HCT116 (cell line): ENCODE measurements at regions not wholly inside any gene's neighbourhood (a gene's known extent, or its start where the extent isn't known, plus 50 kb on each side); places are given as distances from the start of the nearest gene placed in this dataset.

Experiments used
- CBX3 ChIP-seq: IDR thresholded peaks from 2 replicates; pipeline ENCODE4 v1.6.1; 2012; ENCODE audit warnings: low read depth
- CTCF ChIP-seq, 3 experiments: fragments of 200-600 bp in 1 of 3; sonication (generic) in 1 of 3; IDR thresholded peaks in 2 of 3; conservative IDR thresholded peaks in 1 of 3; 2 replicates each; pipeline ENCODE4 v1.5.1; 2012 to 2017; ENCODE audit warnings: low read depth in 2 of 3, low read length in 2 of 3, antibody characterized with exemption in 1 of 3, borderline replicate concordance in 1 of 3, control low read depth in 1 of 3, mild to moderate bottlenecking in 1 of 3, mixed read lengths in 1 of 3, mixed run types in 1 of 3, moderate library complexity in 1 of 3; ENCODE audit not compliant: insufficient read depth in 1 of 3
- EGR1 ChIP-seq: IDR thresholded peaks from 2 replicates; pipeline ENCODE4 v1.6.1; 2012; ENCODE audit warnings: low read depth
- EZH2 ChIP-seq: fragments of 200-600 bp; sonication (generic); IDR thresholded peaks from 2 replicates; pipeline ENCODE4 v1.6.1; 2017; ENCODE audit warnings: antibody characterized with exemption, mixed run types
- EZH2phosphoT487 ChIP-seq: fragments of 200-600 bp; IDR thresholded peaks from 2 replicates; pipeline ENCODE4 v1.6.1; 2018; ENCODE audit warnings: antibody characterized with exemption, borderline replicate concordance
- FOSL1 ChIP-seq: IDR thresholded peaks from 2 replicates; pipeline ENCODE4 v1.6.1; 2012; ENCODE audit warnings: low read depth
- JUND ChIP-seq: IDR thresholded peaks from 2 replicates; pipeline ENCODE4 v1.6.1; 2012
- POLR2A ChIP-seq: IDR thresholded peaks from 2 replicates; pipeline ENCODE4 v1.7.0; 2011; ENCODE audit warnings: borderline replicate concordance; ENCODE audit not compliant: insufficient read depth, insufficient read length; ENCODE audit errors: extremely low read depth
- RAD21 ChIP-seq: IDR thresholded peaks from 2 replicates; pipeline ENCODE4 v1.6.1; 2012; ENCODE audit warnings: low read depth, mild to moderate bottlenecking
- ZNF274 ChIP-seq: fragments of 200-500 bp; sonication (Bioruptor generic); IDR thresholded peaks from 2 replicates; pipeline ENCODE4 v1.6.1; 2014; ENCODE audit warnings: mild to moderate bottlenecking, low read depth, low read length, inconsistent platforms
- TF ChIP-seq, protein P1 (sequence below): IDR thresholded peaks from 2 replicates; pipeline ENCODE4 v1.6.1; 2012; ENCODE audit warnings: low read depth

- TF ChIP-seq POLR2A (no peak), CBX3 (no peak), CTCF (IDR thresholded peaks at IDR 0.05 in 2 of 3, conservative IDR thresholded peaks at IDR 0.05 in 1 of 3; ENCODE audit: borderline replicate concordance in 1 of 3, insufficient read depth in 1 of 3, low read depth in 2 of 3, low read length in 2 of 3) (no peak), ZNF274 (no peak), RAD21 (no peak), EZH2phosphoT487 (no peak), EZH2 (no peak), JUND (no peak), FOSL1 (no peak), EGR1 (no peak)
- TF ChIP-seq, protein P1, sequence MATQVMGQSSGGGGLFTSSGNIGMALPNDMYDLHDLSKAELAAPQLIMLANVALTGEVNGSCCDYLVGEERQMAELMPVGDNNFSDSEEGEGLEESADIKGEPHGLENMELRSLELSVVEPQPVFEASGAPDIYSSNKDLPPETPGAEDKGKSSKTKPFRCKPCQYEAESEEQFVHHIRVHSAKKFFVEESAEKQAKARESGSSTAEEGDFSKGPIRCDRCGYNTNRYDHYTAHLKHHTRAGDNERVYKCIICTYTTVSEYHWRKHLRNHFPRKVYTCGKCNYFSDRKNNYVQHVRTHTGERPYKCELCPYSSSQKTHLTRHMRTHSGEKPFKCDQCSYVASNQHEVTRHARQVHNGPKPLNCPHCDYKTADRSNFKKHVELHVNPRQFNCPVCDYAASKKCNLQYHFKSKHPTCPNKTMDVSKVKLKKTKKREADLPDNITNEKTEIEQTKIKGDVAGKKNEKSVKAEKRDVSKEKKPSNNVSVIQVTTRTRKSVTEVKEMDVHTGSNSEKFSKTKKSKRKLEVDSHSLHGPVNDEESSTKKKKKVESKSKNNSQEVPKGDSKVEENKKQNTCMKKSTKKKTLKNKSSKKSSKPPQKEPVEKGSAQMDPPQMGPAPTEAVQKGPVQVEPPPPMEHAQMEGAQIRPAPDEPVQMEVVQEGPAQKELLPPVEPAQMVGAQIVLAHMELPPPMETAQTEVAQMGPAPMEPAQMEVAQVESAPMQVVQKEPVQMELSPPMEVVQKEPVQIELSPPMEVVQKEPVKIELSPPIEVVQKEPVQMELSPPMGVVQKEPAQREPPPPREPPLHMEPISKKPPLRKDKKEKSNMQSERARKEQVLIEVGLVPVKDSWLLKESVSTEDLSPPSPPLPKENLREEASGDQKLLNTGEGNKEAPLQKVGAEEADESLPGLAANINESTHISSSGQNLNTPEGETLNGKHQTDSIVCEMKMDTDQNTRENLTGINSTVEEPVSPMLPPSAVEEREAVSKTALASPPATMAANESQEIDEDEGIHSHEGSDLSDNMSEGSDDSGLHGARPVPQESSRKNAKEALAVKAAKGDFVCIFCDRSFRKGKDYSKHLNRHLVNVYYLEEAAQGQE: no peak
These were observed 55.8 kb upstream of the METAP2 start for GRCh38 chr12:95418142-95418541.
